Aorta (tissue), 5 donors: ENCODE measurements at regions not wholly inside any gene's neighbourhood (a gene's known extent, or its start where the extent isn't known, plus 50 kb on each side); places are given as distances from the start of the nearest gene placed in this dataset.
A peak's percentile ranks its signal among the peaks of the same experiment; 100 is the strongest.

Experiments
- ATAC-seq: fragments of 200-7000 bp; cut with Tn5 transposase; one replicate; pipeline ENCODE4 v1.9.1; 2022; ENCODE audit warnings: moderate library complexity; ENCODE audit not compliant: low FRiP score
- DNase-seq, 2 donors: peaks; one replicate each; pipeline ENCODE4 v3.0.0-alpha.2; 2020
- H3K27ac ChIP-seq, 2 donors: one replicate each; pipeline ENCODE4 v1.5.1; 2013; ENCODE audit warnings: low read length in 2 of 2, mild to moderate bottlenecking in 2 of 2, moderate library complexity in 2 of 2, control low read depth in 1 of 2, inconsistent platforms in 1 of 2, low read depth in 1 of 2
- H3K27me3 ChIP-seq, 2 donors: one replicate each; pipeline ENCODE4 v1.6.1; 2013; ENCODE audit warnings: control low read depth in 1 of 2, low read length in 1 of 2, mild to moderate bottlenecking in 1 of 2, moderate library complexity in 1 of 2; ENCODE audit not compliant: insufficient read depth in 2 of 2, control insufficient read depth in 1 of 2
- H3K36me3 ChIP-seq, 2 donors: one replicate each; pipeline ENCODE4 v1.6.1; 2013; ENCODE audit warnings: control low read depth in 1 of 2, low read length in 1 of 2, mild to moderate bottlenecking in 1 of 2; ENCODE audit not compliant: insufficient read depth in 2 of 2, control insufficient read depth in 1 of 2
- H3K4me1 ChIP-seq, 2 donors: one replicate each; pipeline ENCODE4 v1.6.1; 2013; ENCODE audit warnings: low read length in 2 of 2, control low read depth in 1 of 2, mild to moderate bottlenecking in 1 of 2, moderate library complexity in 1 of 2; ENCODE audit not compliant: insufficient read depth in 2 of 2, control insufficient read depth in 1 of 2
- H3K4me3 ChIP-seq, 2 donors: one replicate each; pipeline ENCODE4 v1.5.1; 2013; ENCODE audit warnings: low read length in 2 of 2, control low read depth in 1 of 2, mild to moderate bottlenecking in 1 of 2
- H3K9me3 ChIP-seq: one replicate; pipeline ENCODE4 v1.6.1; 2013; ENCODE audit warnings: mild to moderate bottlenecking, low read length; ENCODE audit not compliant: control insufficient read depth
- WGBS, 2 donors: extraction: QIAGEN DNeasy Blood & Tissue Kit; methylation state at CpG; one replicate each; pipeline ENCODE4 v1.1.7; 2013; 5-methylcytosine and 5-hydroxymethylcytosine counted together
- intact Hi-C, 2 donors: fragments of 100-400 bp; cut with DNase I; formaldehyde crosslinking; loops; one replicate each; pipeline versions ENCODE4 v1.14.2 to v1.15.0; 2022
- donor health status: healthy with polysubstance abuse.
- donor health status: Bipolar disorder and iron deficiency.
- donor health status: DM: no; HTN: no; CAD: no.
- donor health status: DM: no; HTN: no; CAD: no.
- donor health status: DM: yes; HTN: yes; CAD: no.

GRCh38 chr12:80045594-80045993, 53.7 kb upstream of the OTOGL start:
- Histone ChIP-seq H3K4me1 (peaks cover 2 to 3% of the 10 kb centered on the region in 2 donors), H3K27ac (no peak overlapping the region), H3K4me3 (no peak overlapping the region), H3K27me3 (no peaks in the 10 kb centered on the region), H3K36me3 (no peaks in the 10 kb centered on the region), H3K9me3 (no peaks in the 10 kb centered on the region)
- WGBS, 2 donors = 80 to 90% methylated on average over 3 of the region's 3 CpGs
- DNase-seq (no peak), ATAC-seq (no peak)
- intact Hi-C loops = loop anchor here in 1 of 2 donors (10.0 kb wide), 1 partner anchor 491 kb away; no protein-coding TSS in a partner anchor

GRCh38 chr12:80044694-80045046, 54.7 kb upstream of the OTOGL start:
- ATAC-seq (no peak), DNase-seq (no peak)
- no peaks in the 10 kb centered on the region for H3K36me3 ChIP-seq
- intact Hi-C loops = loop anchor here in 1 of 2 donors (10.0 kb wide), 1 partner anchor 490 kb away; no protein-coding TSS in a partner anchor
- no peak overlapping the region for H3K4me3 ChIP-seq
- 19 to 28% methylated on average over 1 of the region's 1 CpG for WGBS, 2 donors
- H3K27ac ChIP-seq = no peak overlapping the region
- no peaks in the 10 kb centered on the region for H3K27me3 ChIP-seq
- H3K4me1 ChIP-seq = peaks cover 2 to 3% of the 10 kb centered on the region in 2 donors
- H3K9me3 ChIP-seq = no peaks in the 10 kb centered on the region

GRCh38 chr12:80041692-80042091, 57.6 kb upstream of the OTOGL start:
- H3K36me3 ChIP-seq = no peaks in the 10 kb centered on the region
- DNase-seq (no peak), ATAC-seq (no peak)
- H3K27me3 ChIP-seq = no peaks in the 10 kb centered on the region
- peaks cover 2 to 9% of the 10 kb centered on the region in 2 donors for H3K4me1 ChIP-seq
- peak overlapping the region; percentile 48 to 82 for H3K27ac ChIP-seq
- H3K4me3 ChIP-seq = no peak overlapping the region
- intact Hi-C loops = loop anchor here in 1 of 2 donors (10.0 kb wide), 1 partner anchor 487 kb away; no protein-coding TSS in a partner anchor
- WGBS, 2 donors = 6 to 7% methylated on average over 4 of the region's 4 CpGs
- H3K9me3 ChIP-seq = no peaks in the 10 kb centered on the region

GRCh38 chr12:80041071-80041470, 58.3 kb upstream of the OTOGL start:
- ATAC-seq (no peak), DNase-seq (no peak)
- H3K36me3 ChIP-seq = no peaks in the 10 kb centered on the region
- no peak overlapping the region for H3K4me3 ChIP-seq
- H3K9me3 ChIP-seq = no peaks in the 10 kb centered on the region
- intact Hi-C loops = loop anchor here in 1 of 2 donors (10.0 kb wide), 1 partner anchor 486 kb away; no protein-coding TSS in a partner anchor
- no peaks in the 10 kb centered on the region for H3K27me3 ChIP-seq
- peaks cover 2 to 9% of the 10 kb centered on the region in 2 donors for H3K4me1 ChIP-seq
- peak overlapping the region in 1 of 2 donors; percentile 82 for H3K27ac ChIP-seq
- WGBS, 2 donors = 59 to 68% methylated on average over 2 of the region's 2 CpGs

- Histone ChIP-seq H3K4me1 (peaks cover 2 to 9% of the 10 kb centered on the region in 2 donors), H3K36me3 (no peaks in the 10 kb centered on the region), H3K27me3 (no peaks in the 10 kb centered on the region), H3K9me3 (no peaks in the 10 kb centered on the region), H3K27ac (peak overlapping the region in 1 of 2 donors; percentile 44), H3K4me3 (no peak overlapping the region)
- DNase-seq = no peak
- intact Hi-C loops = loop anchor here in 1 of 2 donors (10.0 kb wide), 1 partner anchor 485 kb away; no protein-coding TSS in a partner anchor
- no peak for ATAC-seq
- 96 to 97% methylated on average over 8 of the region's 8 CpGs for WGBS, 2 donors
These were observed 59.1 kb upstream of the OTOGL start for GRCh38 chr12:80040075-80040738.

GRCh38 chr12:80038062-80038560, 61.2 kb upstream of the OTOGL start:
- H3K4me3 ChIP-seq = no peak overlapping the region
- H3K27me3 ChIP-seq = no peaks in the 10 kb centered on the region
- no peaks in the 10 kb centered on the region for H3K36me3 ChIP-seq
- no peaks in the 10 kb centered on the region for H3K9me3 ChIP-seq
- H3K27ac ChIP-seq = peak overlapping the region in 1 of 2 donors; percentile 48
- H3K4me1 ChIP-seq = peaks cover 2 to 9% of the 10 kb centered on the region in 2 donors
- DNase-seq (no peak), ATAC-seq (no peak)
- 44 to 51% methylated on average over 4 of the region's 4 CpGs for WGBS, 2 donors
- intact Hi-C loops = no loop called here

GRCh38 chr12:80033448-80033847, 65.9 kb upstream of the OTOGL start:
- H3K9me3 ChIP-seq = no peaks in the 10 kb centered on the region
- H3K27ac ChIP-seq = no peak overlapping the region
- H3K4me1 ChIP-seq = peaks cover 3 to 6% of the 10 kb centered on the region in 2 donors
- H3K4me3 ChIP-seq = no peak overlapping the region
- ATAC-seq = peak; percentile 82
- H3K27me3 ChIP-seq = no peaks in the 10 kb centered on the region
- no peaks in the 10 kb centered on the region for H3K36me3 ChIP-seq
- WGBS, 2 donors = 5 to 7% methylated on average over 2 of the region's 2 CpGs
- peak in 1 of 2 donors; percentile 38 for DNase-seq
- intact Hi-C loops = loop anchor here in 1 of 2 donors (5.0 kb wide), 1 partner anchor 96 kb away; the partner anchor contains the start of gene PPP1R12A

GRCh38 chr12:80032946-80033345, 66.4 kb upstream of the OTOGL start:
- no peak for DNase-seq
- Histone ChIP-seq H3K27me3 (no peaks in the 10 kb centered on the region), H3K9me3 (no peaks in the 10 kb centered on the region), H3K27ac (no peak overlapping the region), H3K36me3 (no peaks in the 10 kb centered on the region), H3K4me3 (no peak overlapping the region), H3K4me1 (peaks cover 3% of the 10 kb centered on the region in 2 donors)
- intact Hi-C loops = loop anchor here in 1 of 2 donors (5.0 kb wide), 1 partner anchor 96 kb away; the partner anchor contains the start of gene PPP1R12A
- WGBS, 2 donors = 0 to 5% methylated on average over 1 of the region's 1 CpG
- peak; percentile 36 for ATAC-seq
